CD4-positive, alpha-beta T cell treated with Interferon gamma for 1 hour (primary cell): ENCODE measurements at regions not wholly inside any gene's neighbourhood (a gene's known extent, or its start where the extent isn't known, plus 50 kb on each side); places are given as distances from the start of the nearest gene placed in this dataset.
"Not testable (repeated sequence)": the region's sequence is repeated elsewhere in the genome, so short reads cannot be mapped to it uniquely, and the experiment has no call there.

Experiments
- DNase-seq: peaks from one replicate; pipeline ENCODE4 v3.0.0-alpha.2; 2020

DNA sequence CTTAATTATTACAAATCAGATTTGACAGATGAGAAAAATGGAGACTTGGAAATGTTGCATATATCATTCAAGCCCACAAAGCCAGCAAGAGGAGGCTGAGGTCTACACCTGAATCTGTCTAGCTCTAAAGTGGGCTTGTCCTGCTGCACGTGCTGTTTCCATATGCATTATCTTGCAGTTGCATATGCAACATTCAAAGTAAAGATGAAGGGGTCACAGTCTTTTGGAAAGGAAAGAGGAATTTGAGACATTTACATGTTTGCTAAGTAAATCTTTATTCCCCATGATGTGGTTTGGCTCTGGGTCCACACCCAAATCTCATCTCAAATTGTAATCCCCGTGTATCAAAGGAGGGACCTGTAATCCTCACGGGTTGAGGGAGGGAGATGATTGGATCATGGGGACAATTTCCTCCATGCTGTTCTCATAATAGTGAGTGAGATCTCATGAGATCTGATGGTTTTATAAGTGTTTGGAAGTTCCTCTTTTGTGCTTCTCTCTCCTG lies 98.3 kb downstream of the BACH1 start:
- DNase-seq = no peak

DNA sequence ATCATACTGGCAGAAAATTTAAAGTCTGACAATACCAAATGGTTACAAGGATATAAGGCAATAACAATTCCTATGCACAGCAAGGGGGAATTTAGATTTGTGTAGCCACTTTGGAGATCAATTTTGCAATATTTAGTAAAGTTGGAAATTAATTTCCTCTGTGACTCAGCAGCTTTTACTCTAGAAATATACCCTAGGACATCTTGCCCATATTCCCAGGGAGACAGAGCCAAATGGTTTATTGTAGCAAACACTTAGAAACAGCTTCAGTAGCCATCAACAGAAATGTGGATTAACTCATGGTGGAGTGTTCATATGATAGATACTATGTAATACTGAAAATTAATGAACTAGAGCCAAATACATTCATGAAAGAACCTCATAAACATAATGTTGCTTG lies 104.6 kb downstream of the BACH1 start:
- DNase-seq = no peak

DNA sequence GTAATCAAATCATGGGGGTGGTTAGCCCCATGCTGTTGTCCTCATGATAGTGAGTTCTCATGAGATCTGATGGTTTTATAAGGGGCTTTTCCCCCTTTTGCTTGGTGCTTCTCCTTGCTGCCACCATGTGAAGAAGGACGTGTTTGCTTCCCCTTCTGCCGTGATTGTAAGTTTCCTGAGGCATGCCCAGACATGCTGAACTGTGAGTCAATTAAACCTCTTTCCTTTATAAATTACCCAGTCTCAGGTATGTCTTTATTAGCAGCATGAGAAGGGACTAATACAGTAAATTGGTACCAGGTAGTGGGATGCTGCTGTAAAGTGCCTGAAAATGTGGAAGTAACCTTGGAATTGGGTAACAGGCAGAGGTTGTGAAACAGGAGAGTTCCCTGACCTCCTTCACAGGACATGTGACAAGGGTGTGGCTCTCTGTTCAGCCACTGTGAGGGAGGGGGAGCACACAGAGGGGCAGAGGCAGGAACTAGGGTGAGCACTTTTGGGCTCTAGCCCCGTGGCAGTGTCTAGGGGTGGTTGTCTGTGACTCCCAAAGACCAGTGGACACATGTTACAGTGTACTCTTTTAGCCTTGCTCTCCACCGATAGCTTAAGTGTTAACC lies 105.3 kb downstream of the BACH1 start:
- DNase-seq = peak; percentile 36

DNA sequence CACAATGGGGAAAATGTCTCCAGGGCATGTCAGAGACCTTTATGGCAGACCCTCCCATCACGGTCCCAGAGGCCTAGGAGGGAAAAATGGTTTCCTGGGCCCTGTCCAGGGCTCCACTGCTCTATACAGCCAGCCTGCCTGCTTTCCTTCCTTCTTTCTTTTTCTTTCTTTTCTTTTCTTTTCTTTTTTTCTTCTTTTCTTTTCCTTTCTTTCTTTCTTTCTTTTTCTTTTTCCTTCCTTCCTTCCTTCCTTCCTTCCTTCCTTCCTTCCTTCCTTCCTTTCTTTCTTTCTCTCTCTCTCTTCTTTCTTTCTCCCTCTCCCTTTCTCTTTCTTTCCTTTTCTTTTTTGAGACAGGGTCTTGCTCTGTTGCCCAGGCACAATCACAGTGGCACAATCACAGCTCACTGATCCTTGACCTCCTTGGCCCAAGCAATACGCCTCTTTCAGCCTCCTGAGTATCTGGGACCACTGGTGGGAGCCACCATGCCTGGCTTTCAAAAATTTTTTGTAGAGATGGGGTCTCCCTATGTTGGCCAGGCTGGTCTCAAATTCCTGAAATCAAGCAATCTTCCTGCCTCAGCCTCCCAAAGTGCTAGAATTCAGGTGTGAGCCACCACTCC lies 106.9 kb downstream of the BACH1 start:
- DNase-seq = no peak

DNA sequence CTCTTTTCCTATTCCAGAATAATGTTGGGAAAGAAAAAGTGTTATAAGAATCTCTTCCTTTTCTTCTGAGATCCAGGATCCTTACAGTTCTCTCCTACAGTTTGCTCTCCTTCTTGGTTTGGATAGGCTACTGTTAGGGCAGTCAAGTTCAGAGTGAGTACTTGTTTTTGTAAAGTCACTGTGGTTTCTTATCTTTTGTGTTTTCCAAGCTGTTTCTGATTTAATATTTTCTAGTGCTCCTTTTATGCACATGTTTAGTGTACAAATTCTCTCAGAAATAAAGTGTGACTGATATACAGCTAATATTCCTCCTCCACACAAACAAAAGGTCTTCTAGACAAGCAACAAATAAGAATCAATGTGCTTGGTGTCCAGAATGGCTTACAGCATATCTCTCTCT lies 107.7 kb downstream of the BACH1 start:
- no peak for DNase-seq

DNA sequence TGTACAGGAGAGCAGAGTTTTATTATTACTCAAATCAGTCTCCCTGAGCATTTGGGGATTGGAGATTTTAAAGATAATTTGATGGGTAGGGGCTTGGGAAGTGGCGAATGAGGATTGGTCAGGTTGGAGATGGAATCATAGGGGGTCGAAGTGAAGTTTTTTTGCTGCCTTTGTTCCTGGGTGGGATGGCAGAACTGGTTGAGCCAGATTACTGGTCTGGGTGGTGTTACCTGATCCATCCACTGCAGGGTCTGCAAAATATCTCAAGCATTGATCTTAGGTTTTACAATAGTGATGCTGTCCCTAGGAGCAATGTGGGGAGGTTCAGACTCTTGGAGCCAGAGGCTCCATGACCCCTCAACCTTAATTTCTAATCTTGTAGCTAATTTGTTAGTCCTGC lies 108.8 kb downstream of the BACH1 start:
- no peak for DNase-seq

DNA sequence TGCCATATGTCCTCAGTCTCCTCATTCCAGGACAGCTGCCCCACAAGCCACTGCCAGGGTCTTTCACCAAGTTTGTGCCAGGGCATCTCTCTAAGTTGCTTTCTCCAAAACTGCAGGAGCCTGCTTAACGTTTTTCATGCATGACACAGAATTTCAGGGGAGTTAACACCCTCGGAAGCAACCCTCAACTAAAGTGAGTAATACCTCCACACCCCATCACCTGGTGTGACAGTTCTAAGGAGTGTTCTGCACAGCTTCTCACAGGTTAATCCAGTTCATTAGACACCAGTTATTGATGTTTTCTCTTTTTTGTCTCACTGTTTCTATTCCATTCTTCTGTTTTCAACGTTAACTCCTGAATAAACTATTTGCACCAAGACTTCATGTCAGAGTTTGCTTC lies 115.0 kb downstream of the BACH1 start:
- no peak for DNase-seq

DNA sequence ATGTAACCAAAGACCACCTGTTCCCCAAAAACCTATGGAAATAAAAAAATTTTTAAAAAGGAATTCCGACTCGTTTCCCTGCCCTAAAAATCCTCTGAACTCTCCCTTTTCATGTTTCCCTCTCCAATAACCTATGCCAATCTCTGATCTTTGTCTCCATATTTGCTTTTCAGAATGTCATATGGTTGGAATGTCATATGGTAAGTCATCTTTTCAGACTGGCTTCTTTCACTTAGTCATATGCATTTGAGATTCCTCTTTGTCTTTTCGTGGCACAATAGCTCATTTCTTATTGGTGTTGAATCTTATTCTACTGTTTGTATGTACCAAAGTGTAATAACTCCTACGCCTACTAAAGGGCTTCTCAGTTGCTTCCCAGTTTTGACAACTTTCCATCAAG lies 117.5 kb downstream of the BACH1 start:
- DNase-seq = no peak

DNA sequence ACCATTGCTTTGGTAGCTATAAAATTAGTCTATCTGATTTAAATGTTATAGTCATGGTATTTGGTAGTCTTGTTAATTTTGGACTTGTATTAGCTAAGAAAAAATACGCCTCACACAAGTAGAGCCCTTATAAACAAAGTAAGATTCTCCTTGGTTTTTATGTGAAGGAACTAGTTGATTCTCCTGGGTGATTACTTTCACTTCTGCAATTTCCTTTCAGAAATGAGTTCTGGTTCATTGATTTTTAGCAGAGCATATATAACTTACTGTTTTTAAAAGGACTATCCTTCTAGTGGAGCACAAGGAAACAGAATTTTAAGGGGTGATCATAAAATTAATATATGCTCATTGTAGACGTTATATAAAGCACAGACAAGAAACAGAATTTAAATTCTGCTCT lies 120.1 kb downstream of the BACH1 start:
- DNase-seq = no peak

DNA sequence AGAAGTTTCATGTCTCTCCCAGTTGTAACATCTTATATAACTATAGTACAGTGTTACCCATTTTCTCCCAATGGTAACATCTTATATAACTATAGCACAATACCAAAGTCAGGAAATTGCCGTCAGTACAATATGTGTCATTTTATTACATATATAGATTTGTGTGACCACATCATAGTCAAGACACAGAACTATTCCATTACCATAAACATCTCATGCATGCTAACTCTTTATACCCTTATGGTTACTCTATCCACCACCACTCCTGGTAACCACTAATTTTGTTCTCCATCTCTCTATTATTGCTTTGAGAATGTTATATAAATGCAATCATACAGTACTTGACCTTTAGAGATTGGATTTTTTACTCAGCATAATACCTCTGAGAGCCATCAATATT lies 120.7 kb downstream of the BACH1 start:
- DNase-seq = no peak

DNA sequence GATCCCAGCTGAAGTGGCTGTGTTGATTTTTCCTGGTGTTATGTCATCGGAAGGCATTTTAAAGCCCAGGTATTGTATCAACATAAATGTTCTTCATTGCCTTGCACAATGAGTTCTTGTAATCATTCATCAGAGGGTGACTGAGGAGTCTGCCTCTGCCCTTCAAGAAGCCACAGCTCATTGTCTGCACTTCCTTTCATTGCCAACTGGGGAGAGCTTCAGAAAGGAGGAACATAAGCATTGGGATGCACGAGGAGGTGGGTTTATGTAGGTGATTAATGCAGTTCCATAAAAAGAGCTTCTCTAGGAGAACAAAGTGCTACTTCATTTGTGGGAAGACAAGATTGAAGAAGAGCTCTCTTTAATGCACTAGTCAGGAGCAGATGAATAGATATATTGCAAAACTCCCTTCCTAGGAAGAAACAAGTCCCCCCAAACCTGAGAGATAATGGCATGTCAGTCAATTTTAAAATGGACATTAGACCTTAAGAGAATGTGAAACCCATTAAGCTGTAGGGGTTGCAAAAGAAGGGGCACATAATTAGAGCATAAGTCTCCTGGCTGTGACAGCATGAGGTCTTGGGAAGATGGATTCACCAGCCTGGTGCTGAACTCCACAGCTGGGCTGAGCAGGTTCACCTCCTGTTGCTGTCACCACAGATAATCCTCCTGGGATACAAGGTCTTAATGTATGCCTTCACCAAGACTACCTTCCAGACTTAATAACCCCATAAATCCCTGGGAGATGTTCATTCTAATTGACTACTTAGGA lies 124.6 kb downstream of the BACH1 start:
- no peak for DNase-seq

DNA sequence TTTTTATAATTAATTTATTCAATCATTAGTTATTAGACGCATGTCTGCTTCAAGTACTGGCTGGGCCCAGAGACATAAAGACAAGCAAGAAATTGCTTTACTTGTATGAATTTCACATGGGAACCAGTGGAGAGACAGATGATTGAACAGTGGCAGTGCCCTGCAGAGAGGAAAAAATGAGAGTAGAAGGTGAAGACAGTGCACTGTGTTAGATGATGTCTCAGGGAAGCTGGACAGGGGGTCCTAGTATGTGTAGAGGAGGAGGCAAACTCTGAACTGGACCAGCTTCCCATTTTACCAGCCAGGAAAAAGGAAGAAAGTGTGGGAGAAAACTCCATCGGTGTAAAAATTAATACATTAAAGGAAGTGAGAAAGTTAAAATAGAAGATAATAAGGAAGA lies 126.0 kb downstream of the BACH1 start:
- no peak for DNase-seq

DNA sequence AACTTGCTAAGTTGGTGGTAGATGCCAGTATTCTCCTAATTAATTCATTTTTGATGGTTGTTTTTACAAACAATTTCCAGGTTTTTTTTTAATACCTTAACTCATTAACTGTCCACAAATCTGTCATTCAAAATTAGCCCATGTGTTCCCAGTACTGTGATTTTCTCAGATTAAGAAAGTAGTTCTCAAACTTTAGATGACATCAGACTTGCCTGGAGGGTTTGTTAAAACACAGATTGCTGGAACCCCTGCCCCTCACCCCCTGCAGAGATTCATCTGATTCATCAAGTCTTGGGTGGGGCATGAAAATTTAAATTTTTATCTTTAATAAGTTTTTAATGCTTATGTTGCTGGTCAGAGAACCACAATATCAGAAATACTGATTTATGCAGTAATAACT lies 130.5 kb downstream of the BACH1 start:
- no peak for DNase-seq

DNA sequence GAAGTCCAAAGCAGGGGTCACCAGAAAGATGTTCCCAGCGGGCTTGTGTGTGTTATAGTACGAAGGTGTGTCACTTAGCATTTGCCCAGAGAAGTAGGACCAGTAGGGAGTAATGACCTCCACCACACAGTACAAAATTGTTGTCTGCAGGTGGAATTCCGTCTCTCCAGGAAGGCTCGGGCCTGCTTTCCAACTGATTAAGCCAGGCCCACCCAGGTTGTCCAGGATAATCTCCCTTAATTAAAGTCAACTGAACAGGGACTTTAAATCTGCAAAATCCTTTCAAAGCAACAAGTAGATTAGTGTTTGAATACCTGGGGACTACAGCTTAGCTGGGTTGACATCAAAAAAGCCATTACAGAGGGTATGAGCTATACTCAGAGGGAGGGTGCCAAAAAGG lies 131.3 kb downstream of the BACH1 start:
- DNase-seq = no peak

DNA sequence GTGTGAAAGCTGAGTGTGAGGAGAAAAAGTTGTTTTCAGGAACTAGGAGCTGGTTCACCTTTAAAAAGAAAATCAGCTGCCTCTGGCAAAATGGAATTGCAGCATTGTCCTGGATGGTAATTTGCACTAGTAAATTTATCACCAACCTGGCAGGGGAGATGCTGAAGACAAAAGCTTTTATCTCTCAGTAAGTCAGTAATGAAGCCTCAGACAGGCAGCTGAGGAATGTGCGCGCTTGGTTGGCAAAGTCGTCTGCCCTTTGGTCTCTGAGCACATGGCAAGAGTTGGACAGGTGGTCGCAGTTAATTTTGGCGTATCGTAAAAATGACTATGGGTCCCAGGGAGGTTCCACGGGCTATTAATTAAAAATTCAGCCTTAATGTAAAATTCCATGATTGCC lies 131.9 kb downstream of the BACH1 start:
- no peak for DNase-seq

DNA sequence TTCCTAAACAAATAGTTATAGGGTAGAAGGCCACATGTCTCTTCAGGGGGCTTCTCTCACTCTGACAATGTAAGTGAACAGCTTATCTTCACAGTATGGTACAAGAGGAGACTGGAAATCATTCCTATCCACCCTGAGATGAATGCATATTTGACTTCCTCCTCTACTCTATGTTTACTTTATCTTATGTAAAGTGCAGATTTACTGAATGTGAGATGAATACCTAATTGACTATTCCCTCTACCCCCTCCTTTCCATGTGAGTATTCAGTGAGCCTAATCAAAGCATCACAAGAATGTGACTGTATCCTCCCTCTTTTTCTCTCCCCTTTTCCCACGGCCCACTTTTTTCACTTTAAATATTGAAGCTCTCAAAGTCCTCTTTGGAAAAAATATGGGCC lies 132.5 kb downstream of the BACH1 start:
- DNase-seq = no peak

DNA sequence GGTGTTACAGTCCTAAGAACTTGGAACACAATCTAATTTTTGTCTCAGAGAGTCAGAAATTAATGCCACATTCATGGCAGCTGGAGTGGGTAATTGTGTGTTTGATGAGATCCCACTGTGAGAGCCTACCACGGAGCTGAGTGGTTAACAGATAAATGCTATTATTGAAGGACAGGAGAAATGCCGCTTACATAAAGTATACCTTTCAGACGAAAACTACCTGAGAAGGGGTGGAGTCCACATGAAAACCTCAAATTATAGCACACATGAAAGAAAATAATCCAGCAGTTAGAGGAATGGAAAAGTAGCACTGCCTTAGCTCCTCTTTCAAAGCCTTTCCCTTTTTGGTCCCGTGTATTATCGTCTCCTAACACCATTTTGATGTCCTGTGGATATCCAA lies 133.0 kb downstream of the BACH1 start:
- DNase-seq = no peak

DNA sequence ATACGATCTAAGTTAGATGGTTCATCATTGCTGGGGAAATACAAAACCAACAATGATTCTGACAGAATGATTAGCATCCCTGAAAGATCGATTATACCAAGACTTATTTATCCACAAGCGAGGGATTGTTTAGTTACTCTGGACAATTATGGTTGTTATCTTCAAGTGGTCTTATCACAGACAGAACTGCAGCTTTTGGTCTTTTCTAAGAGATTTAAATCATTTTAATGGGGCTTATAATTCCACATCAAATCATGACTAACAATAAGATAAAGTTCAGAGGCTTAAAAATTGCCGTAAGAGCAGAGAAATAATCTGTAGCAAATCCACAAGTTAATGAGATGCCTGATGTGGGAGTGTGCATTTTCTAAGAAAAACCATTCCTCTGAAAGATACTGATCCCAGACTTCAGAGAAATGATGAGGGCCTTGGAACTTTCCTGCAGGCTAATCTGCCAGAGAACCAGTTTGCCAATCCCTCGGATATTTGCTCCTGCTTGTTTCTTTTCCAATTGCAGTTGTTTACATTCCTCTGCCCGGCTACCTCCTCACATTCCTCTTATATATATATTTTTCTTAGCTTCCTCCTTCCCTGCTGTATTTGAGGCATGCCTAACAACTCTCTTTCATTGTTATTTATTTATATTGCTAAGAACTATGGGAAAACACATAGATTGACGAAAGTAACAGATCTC lies 134.8 kb downstream of the BACH1 start:
- no peak for DNase-seq

DNA sequence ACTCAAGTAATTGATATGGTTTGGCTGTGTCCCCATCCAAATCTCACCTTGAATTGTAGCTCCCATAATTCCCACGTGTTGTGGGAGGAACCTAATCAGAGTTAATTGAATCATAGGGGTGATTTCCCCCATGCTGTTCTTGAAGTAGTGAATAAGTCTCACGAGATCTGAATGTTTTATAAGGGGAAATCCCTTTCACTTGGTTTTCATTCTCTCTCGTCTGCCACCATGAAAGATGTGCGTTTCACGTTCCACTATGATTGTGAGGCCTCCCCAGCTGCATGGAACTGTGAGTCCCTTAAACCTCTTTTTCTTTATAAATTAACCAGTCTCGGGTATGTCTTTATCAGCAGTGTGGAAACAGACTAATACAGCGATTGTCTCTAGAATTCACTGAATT lies 135.4 kb downstream of the BACH1 start:
- DNase-seq = no peak

DNA sequence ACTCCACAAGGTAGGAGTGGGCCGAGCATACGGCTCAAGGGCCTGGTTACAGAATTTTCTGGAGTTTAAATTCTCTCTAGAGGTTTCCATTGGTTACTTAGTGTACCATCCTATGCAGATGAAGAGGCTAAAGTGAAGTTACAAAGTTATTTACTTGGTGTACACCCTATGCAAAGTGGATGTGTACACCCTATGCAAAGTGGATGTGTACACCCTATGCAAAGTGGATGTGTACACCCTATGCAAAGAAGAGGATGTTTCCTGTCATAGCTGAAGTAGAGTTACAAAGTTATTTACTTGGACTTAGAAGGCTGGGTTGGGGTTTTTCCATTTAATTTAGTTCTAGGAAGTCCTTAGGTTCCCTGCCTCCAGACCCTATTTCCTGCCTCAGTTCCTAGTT lies 136.3 kb downstream of the BACH1 start:
- not testable (repeated sequence) for DNase-seq

DNA sequence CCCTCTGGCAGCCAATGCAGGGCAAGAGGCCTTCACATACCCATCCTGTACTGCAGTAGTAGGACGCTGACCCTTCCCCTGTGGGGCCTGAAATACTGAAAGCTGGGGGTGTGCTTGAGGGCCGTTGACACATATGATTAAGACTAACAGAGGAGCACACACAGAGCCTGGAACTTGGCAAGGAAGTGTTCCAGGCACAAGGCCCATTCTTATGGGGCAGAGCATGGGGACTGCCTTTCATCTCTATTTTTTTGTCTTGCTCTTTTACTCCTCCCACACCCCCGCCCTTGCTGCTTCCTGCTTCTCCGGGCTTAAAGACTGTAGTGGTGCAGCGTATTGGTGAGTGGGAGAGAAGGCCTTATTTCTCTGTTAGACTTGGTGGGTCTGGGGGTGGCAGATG lies 137.4 kb downstream of the BACH1 start:
- no peak for DNase-seq

DNA sequence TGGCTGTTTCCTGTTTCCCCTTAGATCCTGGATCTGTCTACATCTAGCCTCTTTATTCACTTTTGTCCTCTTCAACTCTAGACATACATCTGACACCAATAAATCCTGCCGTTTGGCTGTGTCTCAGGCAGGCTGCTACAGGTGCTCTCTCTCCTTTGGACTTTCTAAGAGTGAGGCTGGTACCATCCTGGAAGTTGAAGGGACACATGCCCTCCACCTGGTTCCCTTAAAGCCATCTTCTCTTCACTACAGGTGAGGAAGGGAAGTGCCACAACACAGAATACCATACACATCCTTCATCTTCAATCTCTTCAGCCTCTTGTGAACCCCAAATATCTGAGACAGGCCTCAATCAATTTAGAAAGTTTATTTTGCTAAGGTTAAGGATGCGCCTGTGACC lies 137.9 kb downstream of the BACH1 start:
- DNase-seq = no peak

DNA sequence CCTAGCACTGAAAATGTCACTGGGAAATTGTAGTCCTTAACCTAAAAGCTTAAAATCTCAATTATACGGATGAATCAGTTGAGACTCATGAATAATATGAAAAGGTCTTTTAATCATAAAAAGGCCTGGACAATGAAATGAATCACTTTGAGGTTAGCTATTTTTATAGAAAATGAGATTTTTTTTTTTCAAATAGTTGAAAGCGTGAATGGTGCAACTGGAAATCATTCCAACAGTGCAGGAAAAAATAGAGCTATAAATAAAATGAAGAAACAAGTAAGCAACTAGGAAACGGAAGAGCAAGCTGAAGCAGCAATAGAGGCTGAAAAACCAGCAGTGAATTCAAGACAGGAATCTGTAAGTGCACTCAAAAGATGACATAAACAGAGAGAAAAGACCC lies 142.9 kb downstream of the BACH1 start:
- no peak for DNase-seq
